ENCODE measurements at regions not wholly inside any gene's neighbourhood (a gene's known extent, or its start where the extent isn't known, plus 50 kb on each side); places are given as distances from the start of the nearest gene placed in this dataset.

DNA sequence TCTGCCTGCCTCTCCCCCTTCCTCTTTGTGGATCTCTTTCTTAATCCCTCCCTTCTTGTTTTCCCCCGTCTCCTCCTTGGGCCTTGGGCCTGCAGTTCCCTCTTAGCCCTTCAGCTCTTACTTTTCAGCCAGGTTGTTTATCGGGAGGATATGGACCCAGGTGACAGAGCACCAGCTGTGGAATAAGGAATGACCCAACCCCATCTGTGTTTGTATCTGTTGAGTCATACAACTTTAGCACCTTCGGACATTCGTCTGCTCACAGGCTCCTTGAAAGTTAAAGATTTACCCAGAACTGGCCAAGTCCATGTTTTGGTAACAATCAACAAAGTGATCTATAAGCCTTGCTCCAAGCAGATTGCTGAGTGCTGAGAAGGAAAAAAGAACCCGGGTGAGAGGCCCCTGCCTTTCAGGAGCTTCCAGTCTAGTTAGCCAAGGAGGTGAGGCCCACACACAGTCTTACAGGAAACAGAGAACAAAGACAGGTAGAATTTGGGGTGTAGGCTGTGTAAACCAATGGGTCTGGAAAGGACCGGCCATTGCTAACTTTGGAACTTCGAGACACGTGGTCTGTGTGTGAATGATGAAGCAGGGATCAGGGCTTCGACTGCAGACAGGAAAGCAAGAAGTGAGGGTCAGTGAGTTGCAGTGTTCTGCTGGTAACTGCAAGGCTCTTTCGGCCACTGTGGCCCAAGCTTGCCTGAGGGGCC is 66.7 kb upstream of the F3 start:
- Histone ChIP-seq H3K27ac (no peak overlapping the region), H3K4me3 (no peak overlapping the region)

- no peak overlapping the region for H3K4me3 ChIP-seq
- no peak overlapping the region for H3K27ac ChIP-seq
Measured at GRCh38 chr1:94607398-94607797, 65.8 kb upstream of the F3 start.

DNA sequence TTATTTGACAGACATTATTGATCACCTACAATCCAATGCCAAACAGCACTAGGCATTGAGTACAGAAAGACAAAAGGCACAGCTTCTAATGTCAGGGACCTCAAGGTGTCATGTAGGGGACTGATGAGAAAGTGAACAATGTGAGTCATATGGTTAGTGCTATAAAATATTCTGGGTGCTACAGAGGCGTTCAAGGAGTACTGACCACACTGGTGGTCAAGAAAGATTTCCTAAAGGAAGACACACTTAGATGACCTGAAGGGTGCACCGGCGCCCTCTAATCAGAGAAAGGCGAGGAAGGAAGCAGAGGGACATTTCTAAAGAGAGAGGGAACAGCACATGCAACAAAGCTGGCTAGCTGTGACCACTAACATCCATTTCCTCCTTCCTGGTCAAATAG is 64.9 kb upstream of the F3 start:
- Histone ChIP-seq H3K27ac (no peak overlapping the region), H3K4me3 (no peak overlapping the region)

DNA sequence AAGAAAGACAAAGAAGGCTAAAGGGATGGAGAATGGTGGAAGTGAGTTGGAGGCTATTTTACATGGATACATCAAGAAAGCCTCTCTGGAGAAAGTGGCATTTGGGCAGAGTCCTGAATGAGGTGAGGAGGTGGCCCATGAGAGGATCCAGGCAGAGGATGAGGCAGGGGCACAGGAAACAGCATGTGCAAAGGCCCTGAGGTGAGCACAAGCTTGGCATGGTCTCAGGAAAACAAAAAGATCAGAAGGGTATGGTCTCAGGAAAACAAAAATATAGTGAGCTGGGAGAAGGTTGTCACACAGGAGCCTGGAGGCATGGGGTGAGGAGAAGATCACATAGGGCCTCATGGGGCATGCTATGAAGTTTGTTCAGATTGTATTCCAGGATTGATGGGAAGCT is 62.1 kb upstream of the F3 start:
- Histone ChIP-seq H3K4me3 (no peak overlapping the region), H3K27ac (no peak overlapping the region)

GRCh38 chr1:94602802-94603625 is 61.5 kb upstream of the F3 start:
- H3K27ac ChIP-seq: no peak overlapping the region
- no peak overlapping the region for H3K4me3 ChIP-seq

GRCh38 chr1:94602316-94602715 is 60.8 kb upstream of the F3 start:
- Histone ChIP-seq H3K27ac (no peak overlapping the region), H3K4me3 (no peak overlapping the region)

DNA sequence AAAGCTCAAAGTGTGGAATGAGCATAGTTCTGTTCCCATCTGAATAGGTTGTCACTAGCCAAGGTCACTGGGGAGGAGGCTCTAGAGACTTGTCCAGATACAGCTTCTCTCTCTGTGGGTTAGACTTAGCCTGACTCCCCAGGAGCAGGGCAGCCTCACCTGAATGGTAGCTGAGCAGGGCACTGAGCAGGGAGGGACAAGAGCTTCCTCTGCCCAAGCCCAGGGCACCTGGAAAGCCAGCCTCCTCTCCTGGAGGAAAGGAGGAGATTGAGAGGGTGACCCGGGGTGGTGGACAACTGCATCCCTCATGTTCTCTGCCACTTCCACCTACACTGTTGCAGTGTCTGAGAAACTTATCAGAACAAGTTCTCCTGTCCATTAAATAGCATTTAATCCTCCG is 59.0 kb upstream of the F3 start:
- Histone ChIP-seq H3K4me3 (no peak overlapping the region), H3K27ac (no peak overlapping the region)

GRCh38 chr1:94599095-94599813 is 57.7 kb upstream of the F3 start:
- no peak overlapping the region for H3K4me3 ChIP-seq
- H3K27ac ChIP-seq: no peak overlapping the region

GRCh38 chr1:94597701-94598100 is 56.1 kb upstream of the F3 start:
- Histone ChIP-seq H3K27ac (no peak overlapping the region), H3K4me3 (no peak overlapping the region)

DNA sequence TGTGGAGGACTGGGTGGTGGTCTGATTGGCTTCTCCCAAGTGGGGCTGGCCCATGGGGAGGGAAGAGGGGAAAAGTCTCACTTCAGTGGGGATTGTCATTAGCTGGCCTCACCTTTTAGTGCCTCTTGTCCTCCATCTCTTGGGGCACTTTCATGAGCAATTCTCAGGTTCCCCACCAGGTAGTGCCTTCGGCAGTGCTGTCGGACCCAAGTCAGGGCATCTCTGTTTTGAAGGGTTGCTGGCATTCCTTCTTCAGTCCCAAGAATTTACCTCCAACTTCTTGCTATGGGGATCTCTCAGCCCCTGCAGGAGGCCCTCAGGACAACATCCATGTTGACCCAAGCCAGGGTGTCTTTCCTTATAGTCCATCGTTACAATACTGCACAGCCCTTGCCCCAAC is 54.7 kb upstream of the F3 start:
- no peak overlapping the region for H3K27ac ChIP-seq

GRCh38 chr1:94595658-94596057 is 54.1 kb upstream of the F3 start:
- Histone ChIP-seq H3K27ac (no peak overlapping the region), H3K4me3 (no peak overlapping the region)

More for the DNA sequence above, 54.7 kb upstream of the F3 start:
- H3K4me3 ChIP-seq: no peak overlapping the region

GRCh38 chr1:94593611-94594010 is 52.1 kb upstream of the F3 start:
- Histone ChIP-seq H3K4me3 (no peak overlapping the region), H3K27ac (no peak overlapping the region)

- Histone ChIP-seq H3K27ac (no peak overlapping the region), H3K4me3 (no peak overlapping the region)
Measured at GRCh38 chr1:94592571-94592920, 51.0 kb upstream of the F3 start.

DNA sequence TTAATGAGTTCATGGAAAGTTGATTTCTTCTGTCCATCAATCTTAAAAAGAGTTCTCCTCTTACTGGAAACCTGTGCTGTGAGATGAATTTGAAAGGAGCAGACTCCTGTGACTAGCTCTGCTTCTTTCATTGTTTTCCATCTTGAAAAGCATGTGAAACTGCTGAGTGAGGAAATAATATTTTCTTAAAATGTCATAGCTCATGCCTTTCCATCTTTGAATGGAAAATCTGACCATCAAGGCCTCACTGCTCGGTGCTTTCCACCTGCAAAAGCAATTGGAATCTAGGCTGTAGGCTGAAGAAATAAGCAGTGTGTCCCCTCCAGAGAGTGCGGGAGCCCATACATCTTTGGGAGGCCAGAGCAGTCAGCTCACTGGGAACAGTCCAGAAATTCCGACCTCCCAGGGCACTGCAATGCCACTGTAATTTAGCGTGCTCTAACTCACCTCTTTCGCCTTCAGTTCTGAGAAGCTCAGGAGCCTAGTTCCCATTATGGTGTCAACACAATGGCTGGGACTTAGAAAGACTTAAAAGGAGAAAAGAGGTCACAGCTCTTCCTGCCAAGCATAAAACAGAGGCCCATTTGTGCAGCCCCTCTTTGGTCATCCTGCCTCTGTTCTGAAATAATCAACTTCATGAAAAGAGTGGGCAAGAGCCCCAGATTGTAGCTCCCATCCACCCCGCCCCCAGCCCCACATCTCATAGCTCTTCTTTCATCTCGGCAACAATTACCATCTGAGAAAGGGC is 50.4 kb upstream of the F3 start:
- H3K27ac ChIP-seq: no peak overlapping the region
- H3K4me3 ChIP-seq: no peak overlapping the region

All from skin epidermis (tissue), 12 donors.